GM12873 (cell line): ENCODE measurements at regions not wholly inside any gene's neighbourhood (a gene's known extent, or its start where the extent isn't known, plus 50 kb on each side); places are given as distances from the start of the nearest gene placed in this dataset.

ENCODE experiments used
- CTCF ChIP-seq: IDR thresholded peaks from 2 replicates; pipeline ENCODE4 v1.5.1; 2012; ENCODE audit warnings: low read depth, mild to moderate bottlenecking, moderate library complexity, low read length, control low read depth; ENCODE audit not compliant: insufficient read depth; ENCODE audit errors: missing control alignments

- TF ChIP-seq CTCF = no peak
These were observed 72.0 kb upstream of the RAB11FIP2 start for GRCh38 chr10:118118716-118119115.

GRCh38 chr10:118116715-118117449 is 70.1 kb upstream of the RAB11FIP2 start:
- no peak for TF ChIP-seq CTCF

DNA sequence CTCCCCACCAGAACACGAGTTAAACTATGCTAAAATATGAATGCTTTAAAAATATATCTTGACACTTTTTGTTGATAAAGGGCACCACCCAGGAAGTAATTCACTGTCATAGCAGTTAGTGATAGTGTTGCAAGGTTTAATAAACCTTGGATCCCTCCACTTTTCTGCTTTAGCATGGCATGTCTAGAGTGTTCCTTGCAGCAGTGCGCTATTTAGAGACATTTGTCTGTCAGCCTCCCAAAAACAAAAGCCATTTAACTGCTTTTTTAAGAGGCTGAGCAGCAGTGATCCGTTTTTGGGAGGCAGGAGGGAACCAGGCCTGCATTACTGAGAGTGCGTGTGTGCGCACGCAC is 69.6 kb upstream of the RAB11FIP2 start:
- no peak for TF ChIP-seq CTCF

DNA sequence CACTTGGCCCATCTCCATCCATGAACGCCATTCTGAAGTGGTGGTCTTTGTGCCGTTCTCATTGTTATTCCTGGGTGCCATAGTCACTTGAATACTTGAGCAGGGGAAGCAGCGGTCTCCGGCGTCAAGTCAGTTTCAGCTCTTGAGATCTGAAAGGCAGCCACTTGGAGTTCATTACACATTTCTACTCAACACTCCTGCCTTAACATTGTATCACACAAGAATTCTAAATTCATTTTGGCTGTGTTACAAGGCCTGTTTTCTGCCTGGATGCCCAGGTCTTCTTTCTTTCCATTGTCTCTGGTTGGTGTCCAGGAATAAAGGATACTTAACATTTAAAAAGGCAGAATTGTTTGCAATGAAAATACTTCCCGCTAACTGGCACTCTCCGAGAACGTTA is 69.0 kb upstream of the RAB11FIP2 start:
- no peak for TF ChIP-seq CTCF

DNA sequence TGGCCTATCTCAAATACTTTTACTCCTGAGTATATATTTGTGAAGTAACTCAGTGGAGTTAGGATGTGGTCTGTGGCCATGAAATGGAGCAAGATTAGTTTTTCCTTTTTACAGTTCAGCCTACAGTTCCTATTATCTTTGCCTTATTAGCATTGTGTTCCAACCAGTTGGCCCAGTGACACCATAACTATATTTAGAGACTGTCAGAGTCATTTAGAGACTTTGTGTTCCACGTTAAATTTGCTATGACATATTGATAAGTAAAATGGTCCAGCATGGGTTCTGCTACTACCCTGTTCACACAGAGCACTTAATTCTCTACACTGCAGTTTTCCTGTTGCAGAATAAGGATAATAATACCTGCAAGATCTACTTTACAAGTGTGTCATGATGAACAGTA is 68.3 kb upstream of the RAB11FIP2 start:
- TF ChIP-seq CTCF = no peak

- TF ChIP-seq CTCF = no peak
These were observed 65.9 kb upstream of the RAB11FIP2 start for GRCh38 chr10:118112543-118113125.

GRCh38 chr10:118110750-118111149 is 64.0 kb upstream of the RAB11FIP2 start:
- TF ChIP-seq CTCF = no peak
